ENCODE measurements at regions not wholly inside any gene's neighbourhood (a gene's known extent, or its start where the extent isn't known, plus 50 kb on each side); places are given as distances from the start of the nearest gene placed in this dataset.

- TF ChIP-seq EZH2 (IDR thresholded peaks at IDR 0.05; ENCODE audit: low read length), result no peak
- TF ChIP-seq, protein P1, sequence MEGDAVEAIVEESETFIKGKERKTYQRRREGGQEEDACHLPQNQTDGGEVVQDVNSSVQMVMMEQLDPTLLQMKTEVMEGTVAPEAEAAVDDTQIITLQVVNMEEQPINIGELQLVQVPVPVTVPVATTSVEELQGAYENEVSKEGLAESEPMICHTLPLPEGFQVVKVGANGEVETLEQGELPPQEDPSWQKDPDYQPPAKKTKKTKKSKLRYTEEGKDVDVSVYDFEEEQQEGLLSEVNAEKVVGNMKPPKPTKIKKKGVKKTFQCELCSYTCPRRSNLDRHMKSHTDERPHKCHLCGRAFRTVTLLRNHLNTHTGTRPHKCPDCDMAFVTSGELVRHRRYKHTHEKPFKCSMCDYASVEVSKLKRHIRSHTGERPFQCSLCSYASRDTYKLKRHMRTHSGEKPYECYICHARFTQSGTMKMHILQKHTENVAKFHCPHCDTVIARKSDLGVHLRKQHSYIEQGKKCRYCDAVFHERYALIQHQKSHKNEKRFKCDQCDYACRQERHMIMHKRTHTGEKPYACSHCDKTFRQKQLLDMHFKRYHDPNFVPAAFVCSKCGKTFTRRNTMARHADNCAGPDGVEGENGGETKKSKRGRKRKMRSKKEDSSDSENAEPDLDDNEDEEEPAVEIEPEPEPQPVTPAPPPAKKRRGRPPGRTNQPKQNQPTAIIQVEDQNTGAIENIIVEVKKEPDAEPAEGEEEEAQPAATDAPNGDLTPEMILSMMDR (optimal IDR thresholded peaks at IDR 0.05 in 1 of 3, IDR thresholded peaks at IDR 0.05 in 1 of 3, conservative IDR thresholded peaks at IDR 0.05 in 1 of 3; ENCODE audit: extremely low read depth in 1 of 3, insufficient read depth in 2 of 3, low read length in 3 of 3), result no peak
Observed at GRCh38 chr9:13330396-13331004, 51.0 kb upstream of the MPDZ start.

All from keratinocyte (primary cell).